Testis (tissue), 2 donors: ENCODE measurements at regions not wholly inside any gene's neighbourhood (a gene's known extent, or its start where the extent isn't known, plus 50 kb on each side); places are given as distances from the start of the nearest gene placed in this dataset.

ENCODE experiments used
- DNase-seq: peaks from one replicate; pipeline ENCODE4 v3.0.0-alpha.2; 2019
- H3K27ac ChIP-seq, 2 donors: fragments of 200-600 bp; sonication (generic); one replicate each; pipeline ENCODE4 v1.5.1; 2019
- H3K27me3 ChIP-seq: fragments of 200-600 bp; sonication (generic); one replicate; pipeline ENCODE4 v1.5.1; 2019
- H3K36me3 ChIP-seq: fragments of 200-600 bp; sonication (generic); one replicate; pipeline ENCODE4 v1.5.1; 2017; ENCODE audit warnings: low read depth; ENCODE audit errors: missing control alignments
- H3K4me1 ChIP-seq: fragments of 200-600 bp; sonication (generic); one replicate; pipeline ENCODE4 v1.5.1; 2019
- H3K4me3 ChIP-seq, 2 donors: fragments of 200-600 bp; sonication (generic); one replicate each; pipeline ENCODE4 v1.5.1; 2017 to 2019
- H3K9me3 ChIP-seq: fragments of 200-600 bp; sonication (generic); one replicate; pipeline ENCODE4 v1.5.1; 2017
- POLR2A ChIP-seq: fragments of 450-650 bp; IDR thresholded peaks from one replicate; pipeline ENCODE4 v1.6.1; 2017; ENCODE audit warnings: antibody characterized with exemption, mild to moderate bottlenecking, moderate library complexity
- WGBS, 2 donors: methylation state at CpG; one replicate each; pipeline ENCODE4 v1.1.5; 2018; 5-methylcytosine and 5-hydroxymethylcytosine counted together
- intact Hi-C: fragments of 100-400 bp; cut with DNase I; formaldehyde crosslinking; loops from one replicate; pipeline ENCODE4 v1.15.1; 2023; ENCODE audit warnings: low total_unique reads
- small RNA-seq, 2 donors: library from RNA; depleted of rRNA; stranded (forward); fragments of <200 nt; gene quantifications; one replicate each; pipeline ENCODE3, GENCODE V24; 2016
- TF ChIP-seq, protein P1 (sequence below), 3 experiments: fragments of 450-650 bp in 2 of 3; fragments of 200-600 bp in 1 of 3; sonication (generic) in 1 of 3; IDR thresholded peaks; one replicate each; pipeline ENCODE4 v1.5.1; 2016 to 2019; ENCODE audit warnings: antibody characterized with exemption in 3 of 3, mild to moderate bottlenecking in 2 of 3, moderate library complexity in 1 of 3

DNA sequence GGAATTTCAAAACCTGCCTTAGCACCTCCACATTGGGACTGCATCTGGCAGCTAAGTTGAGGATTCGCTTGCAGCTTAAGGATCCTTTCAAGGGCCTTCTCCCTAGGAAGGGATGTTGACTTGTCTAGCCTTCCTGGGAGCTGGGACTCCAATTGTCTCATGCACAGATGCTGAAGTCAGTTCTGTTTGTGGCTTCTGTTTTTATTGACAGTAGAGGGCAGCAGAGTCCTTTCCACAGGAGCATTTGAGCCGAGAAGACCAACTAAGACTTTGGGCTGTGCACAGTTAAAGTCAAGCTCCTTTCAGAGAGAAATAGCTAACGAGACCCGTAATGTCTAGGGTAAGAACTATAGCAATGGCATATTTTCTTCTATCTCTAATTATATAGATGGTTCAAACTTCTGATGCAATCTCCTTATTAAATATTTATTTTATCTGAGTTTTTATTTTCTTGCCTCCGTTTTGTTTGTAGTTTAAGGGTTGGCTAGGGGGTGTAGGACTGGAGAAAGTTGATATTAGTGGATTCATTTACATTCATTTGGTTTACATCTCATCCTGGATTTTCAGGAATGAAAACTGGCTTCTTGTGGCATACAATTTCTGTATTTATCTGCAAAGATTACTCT is 59.7 kb upstream of the KBTBD8 start:
- DNase-seq, result peak; percentile 57
- Histone ChIP-seq H3K27me3 (no peaks in the 10 kb centered on the region), H3K36me3 (no peaks in the 10 kb centered on the region), H3K4me3 (no peak overlapping the region), H3K9me3 (no peaks in the 10 kb centered on the region), H3K4me1 (no peaks in the 10 kb centered on the region), H3K27ac (no peak overlapping the region)
- WGBS, 2 donors, result 42 to 48% methylated on average over 5 of the region's 5 CpGs
- intact Hi-C loops, result no loop called here
- TF ChIP-seq POLR2A, result no peak
- TF ChIP-seq, protein P1, sequence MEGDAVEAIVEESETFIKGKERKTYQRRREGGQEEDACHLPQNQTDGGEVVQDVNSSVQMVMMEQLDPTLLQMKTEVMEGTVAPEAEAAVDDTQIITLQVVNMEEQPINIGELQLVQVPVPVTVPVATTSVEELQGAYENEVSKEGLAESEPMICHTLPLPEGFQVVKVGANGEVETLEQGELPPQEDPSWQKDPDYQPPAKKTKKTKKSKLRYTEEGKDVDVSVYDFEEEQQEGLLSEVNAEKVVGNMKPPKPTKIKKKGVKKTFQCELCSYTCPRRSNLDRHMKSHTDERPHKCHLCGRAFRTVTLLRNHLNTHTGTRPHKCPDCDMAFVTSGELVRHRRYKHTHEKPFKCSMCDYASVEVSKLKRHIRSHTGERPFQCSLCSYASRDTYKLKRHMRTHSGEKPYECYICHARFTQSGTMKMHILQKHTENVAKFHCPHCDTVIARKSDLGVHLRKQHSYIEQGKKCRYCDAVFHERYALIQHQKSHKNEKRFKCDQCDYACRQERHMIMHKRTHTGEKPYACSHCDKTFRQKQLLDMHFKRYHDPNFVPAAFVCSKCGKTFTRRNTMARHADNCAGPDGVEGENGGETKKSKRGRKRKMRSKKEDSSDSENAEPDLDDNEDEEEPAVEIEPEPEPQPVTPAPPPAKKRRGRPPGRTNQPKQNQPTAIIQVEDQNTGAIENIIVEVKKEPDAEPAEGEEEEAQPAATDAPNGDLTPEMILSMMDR (IDR thresholded peaks at IDR 0.05), result peak in 2 of 3 experiments; percentile 58 to 59

DNA sequence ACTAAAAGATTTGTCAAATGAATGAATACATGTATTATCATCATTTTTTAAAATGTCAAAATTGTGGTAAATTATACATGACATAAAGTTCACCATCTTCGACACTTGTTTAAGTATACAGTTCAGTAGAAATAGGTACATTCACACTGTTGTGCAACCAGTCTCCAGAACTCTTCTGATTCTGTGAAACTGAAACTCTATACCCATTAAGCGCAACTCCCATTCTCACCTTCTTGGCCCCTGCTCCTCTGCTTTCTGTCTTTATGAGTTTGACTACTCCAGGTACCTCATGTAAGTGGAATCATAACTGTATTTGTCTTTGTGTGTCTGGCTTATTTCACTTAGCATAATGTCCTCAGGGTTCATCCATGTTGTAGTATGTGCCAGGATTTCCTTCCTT is 50.1 kb upstream of the KBTBD8 start:
- DNase-seq, result no peak
- Histone ChIP-seq H3K27ac (no peak overlapping the region), H3K9me3 (no peaks in the 10 kb centered on the region), H3K4me3 (no peak overlapping the region), H3K27me3 (no peaks in the 10 kb centered on the region), H3K36me3 (no peaks in the 10 kb centered on the region), H3K4me1 (no peaks in the 10 kb centered on the region)
- 88 to 96% methylated on average over 2 of the region's 2 CpGs for WGBS, 2 donors
- intact Hi-C loops, result no loop called here
- no peak for TF ChIP-seq POLR2A
- TF ChIP-seq, protein P1 (IDR thresholded peaks at IDR 0.05), result no peak

Small RNA genes lying in the stretch of these regions (small RNA-seq; reads per million reads assigned to genes)
- 0 reads per million in 2 donors for gene RPL21P41
